ENCODE measurements at regions not wholly inside any gene's neighbourhood (a gene's known extent, or its start where the extent isn't known, plus 50 kb on each side); places are given as distances from the start of the nearest gene placed in this dataset.

DNA sequence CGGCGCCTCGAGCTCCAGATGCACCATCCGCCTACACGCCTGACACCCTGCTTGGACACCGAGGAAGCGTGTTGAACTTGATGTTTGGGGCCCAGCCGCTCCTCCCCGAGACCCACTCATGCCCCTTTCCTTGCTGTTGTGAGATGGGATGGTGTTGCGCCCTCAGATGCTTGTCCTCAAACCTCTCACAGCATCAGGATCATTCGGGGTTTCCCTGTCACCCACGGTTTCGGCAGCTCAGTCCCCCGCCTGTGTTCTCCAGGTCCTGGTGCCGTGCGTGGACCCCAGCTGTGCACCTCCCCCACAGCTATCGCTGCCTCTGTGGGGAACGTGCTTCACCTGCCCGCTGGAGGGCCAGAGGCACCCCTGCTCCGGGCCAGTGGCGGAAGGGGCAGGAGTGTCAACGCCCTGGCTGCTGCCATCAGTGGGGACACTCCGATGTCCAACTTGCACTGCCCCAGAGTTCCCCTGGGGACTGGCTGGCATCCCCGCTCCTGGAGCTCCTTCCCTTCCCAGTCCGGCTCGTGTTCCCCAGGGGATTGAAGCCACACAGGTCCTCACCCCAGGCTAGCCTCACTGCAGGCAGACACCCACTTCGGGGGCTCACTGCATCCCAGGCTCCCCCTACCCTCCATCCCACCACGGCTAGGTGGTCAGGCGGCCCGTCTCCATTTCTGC lies 82.3 kb upstream of the ADRA2C start:
- TF ChIP-seq GATA3 (IDR thresholded peaks at IDR 0.05; ENCODE audit: low read depth, low read length) (no peak), GATA2 (IDR thresholded peaks at IDR 0.05; ENCODE audit: low read depth, low read length) (no peak)

DNA sequence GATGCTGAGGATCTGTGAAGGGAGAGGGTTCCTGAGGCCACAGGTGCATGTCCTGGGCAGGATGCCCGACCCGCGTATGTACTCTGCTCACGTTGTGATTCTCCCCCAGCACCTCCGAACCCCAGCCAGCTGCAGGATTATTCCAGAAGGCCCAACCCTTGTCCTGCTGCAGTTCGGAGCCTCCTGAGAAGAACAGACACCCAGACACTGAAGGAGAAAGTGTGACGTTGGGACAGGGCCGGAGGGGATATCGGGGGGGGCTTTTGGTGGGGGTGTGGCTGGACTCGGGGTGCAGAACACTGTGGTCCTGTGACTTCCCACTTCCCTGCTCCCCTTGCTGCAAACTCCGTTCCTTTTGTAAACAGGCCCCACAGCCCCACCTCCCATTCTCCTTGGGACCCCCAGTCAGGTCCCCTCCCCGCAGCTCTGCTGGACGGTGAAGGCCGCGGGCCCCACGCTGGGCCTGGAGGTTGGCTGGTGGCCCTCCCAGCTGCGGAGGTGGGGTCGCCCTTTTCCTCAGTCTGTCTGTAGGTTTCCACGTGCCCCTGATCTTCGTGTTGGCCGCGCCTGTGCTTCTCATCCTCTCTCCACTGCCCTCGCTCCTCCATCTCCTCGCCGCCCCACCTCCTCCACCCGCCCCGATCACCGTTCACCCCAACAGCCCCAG lies 83.0 kb upstream of the ADRA2C start:
- TF ChIP-seq GATA3 (IDR thresholded peaks at IDR 0.05; ENCODE audit: low read depth, low read length) (no peak), GATA2 (IDR thresholded peaks at IDR 0.05; ENCODE audit: low read depth, low read length) (no peak)

DNA sequence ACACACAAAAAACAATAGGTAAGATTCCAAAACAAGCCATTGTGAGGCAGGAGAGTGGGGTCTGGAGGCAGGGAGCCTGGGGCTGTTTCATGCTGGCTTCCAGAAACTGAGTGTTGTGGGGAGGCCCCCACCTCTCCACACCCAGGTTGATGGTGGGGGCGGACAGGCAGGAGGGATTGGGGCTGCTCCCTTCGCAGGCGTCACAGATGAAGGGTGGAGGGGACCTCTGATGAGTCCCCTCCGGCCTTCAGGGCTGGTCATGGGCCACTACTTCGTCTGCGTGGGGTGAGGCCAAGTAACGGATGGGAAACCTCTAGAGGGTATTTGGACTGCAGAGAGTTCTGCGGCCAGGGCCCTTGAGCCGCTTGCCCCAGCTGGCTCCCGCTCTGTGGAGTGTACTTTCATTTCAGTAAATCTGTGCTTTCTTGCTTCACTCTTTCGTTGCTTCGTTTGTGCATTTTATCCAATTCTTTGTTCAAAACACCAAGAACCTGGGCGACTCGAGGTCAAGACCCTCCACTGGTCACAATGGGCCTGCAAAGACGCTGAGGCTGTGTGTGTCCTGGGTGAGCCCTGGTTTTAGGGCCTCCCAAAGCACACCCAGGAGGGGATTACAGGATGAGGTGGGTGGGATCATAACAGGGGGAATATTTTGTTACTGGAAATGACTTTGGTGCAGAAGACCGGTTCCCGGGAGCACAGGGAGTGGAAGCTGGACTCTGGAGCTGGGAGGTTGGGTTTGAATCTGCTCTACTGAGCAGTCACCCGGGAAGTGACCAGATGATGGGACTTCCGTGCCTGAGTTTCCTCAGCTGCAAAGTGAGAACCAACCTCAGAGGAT lies 83.7 kb upstream of the ADRA2C start:
- TF ChIP-seq GATA3 (IDR thresholded peaks at IDR 0.05; ENCODE audit: low read depth, low read length) (no peak), GATA2 (IDR thresholded peaks at IDR 0.05; ENCODE audit: low read depth, low read length) (no peak)

DNA sequence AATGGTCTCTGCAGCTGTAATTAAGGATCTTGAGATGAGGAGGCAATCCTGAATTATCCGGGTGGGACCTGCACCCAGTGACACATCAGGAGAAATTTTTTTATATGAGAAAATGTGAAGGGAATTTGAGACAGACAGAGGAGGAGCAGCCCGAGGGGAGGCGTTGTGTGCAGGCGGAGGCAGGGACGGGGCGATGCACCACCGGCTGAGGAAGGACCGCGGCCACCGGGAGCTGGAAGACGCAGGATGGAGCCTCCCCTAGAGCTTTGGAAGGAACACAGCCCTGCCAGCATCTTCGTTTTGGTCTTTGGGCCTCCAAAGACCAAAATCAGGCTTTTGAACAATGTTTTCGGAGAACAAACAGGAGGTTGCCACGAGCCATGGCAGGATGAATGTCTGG lies 85.0 kb upstream of the ADRA2C start:
- TF ChIP-seq GATA3 (IDR thresholded peaks at IDR 0.05; ENCODE audit: low read depth, low read length) (no peak), GATA2 (IDR thresholded peaks at IDR 0.05; ENCODE audit: low read depth, low read length) (no peak)

DNA sequence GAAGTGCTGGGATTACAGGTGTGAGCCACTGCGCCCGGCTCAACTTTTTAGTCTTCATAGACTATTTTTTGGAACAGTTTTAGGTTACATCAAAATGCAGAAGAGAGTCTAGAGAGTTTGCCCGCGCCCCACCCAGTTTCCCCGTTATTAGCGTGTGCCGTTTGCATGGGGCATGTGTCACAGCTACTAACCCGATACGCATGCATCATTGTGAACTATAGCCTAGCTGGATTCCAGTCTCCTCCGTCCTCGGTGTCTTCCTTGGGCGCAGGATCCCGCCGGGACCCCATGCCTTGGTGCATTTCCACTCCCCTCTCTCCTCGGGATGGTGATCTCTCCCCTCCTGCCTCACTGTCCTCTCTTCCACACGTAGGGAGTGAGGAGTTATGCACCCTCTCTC lies 85.5 kb upstream of the ADRA2C start:
- TF ChIP-seq GATA2 (IDR thresholded peaks at IDR 0.05; ENCODE audit: low read depth, low read length) (no peak), GATA3 (IDR thresholded peaks at IDR 0.05; ENCODE audit: low read depth, low read length) (no peak)

DNA sequence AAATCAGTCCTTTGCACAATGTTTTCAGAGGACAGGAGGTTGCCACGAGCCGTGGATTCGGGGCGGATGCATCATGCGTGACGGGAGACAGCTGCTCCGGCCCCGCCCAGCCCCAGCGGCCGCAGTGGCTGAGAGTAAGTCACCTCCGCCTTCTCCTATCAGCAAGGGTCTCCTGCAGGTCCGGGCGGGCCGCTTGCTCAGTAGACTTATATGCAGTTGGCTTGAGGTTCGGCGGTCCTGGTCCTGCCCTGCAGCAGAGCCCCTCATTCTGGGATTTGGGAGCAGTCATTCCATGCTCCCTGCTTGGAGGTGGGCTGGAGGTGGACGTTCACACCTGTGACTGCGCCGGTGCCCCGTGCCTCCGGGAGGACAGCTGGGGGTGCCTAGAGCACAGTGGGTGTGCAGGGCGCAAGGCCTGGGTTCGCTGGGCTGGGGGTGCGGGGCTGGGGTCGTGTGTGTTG lies 86.3 kb upstream of the ADRA2C start:
- TF ChIP-seq GATA2 (IDR thresholded peaks at IDR 0.05; ENCODE audit: low read depth, low read length) (no peak), GATA3 (IDR thresholded peaks at IDR 0.05; ENCODE audit: low read depth, low read length) (no peak)

DNA sequence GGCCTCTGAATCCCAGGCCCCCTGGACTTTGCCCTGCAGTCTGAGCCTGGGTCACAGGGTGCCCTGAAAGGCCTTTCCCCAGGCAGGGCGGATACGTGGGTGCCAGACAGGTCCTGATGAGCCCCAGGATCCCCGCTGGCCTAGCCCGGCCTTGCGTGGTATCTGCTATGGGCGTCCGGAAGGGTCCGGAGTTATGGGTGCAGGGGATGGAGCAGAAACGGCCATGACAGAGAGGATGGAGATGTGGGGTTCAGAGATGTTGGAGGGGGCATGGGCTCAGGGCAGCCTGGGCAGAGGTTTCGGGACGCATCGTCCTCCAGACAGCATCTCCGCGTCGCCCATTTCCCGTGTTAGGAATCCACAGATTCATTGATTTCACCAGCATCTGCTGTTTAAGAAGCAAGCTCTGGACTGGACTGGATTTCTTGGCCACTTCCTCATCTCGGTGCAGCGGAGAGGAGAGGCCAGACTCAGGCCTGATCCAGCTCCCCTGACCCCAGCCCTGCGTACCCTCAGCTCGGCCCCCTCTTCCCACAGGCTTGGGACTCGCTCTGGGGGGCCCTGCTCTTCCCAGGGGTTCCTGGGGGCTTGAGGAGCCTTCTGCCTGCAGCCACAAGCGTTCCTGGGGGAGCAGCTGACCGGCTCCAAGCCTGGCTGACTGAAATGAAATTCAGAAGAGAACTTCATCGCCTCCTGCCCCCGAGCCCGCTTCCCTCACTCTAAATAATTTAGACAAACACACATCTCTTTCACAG lies 86.9 kb upstream of the ADRA2C start:
- TF ChIP-seq GATA2 (IDR thresholded peaks at IDR 0.05; ENCODE audit: low read depth, low read length) (no peak), GATA3 (IDR thresholded peaks at IDR 0.05; ENCODE audit: low read depth, low read length) (no peak)

DNA sequence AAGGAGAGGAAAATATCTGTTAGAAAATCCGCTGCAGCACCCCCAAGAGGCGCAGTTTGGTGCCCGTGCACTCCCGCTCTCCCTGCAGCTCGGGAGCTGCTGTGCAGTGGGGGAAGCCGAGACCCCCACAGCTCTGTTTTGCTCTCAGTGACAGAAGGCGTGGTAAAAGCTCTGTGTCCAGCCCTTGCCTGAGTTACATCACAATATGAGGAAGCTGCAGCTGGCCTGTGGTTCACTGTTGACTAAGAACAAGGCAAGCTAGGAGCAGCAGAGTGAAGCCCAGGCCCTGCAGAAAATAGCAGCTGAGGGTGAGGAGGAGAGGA lies 88.5 kb upstream of the ADRA2C start:
- TF ChIP-seq GATA3 (IDR thresholded peaks at IDR 0.05; ENCODE audit: low read depth, low read length) (no peak), GATA2 (IDR thresholded peaks at IDR 0.05; ENCODE audit: low read depth, low read length) (no peak)

DNA sequence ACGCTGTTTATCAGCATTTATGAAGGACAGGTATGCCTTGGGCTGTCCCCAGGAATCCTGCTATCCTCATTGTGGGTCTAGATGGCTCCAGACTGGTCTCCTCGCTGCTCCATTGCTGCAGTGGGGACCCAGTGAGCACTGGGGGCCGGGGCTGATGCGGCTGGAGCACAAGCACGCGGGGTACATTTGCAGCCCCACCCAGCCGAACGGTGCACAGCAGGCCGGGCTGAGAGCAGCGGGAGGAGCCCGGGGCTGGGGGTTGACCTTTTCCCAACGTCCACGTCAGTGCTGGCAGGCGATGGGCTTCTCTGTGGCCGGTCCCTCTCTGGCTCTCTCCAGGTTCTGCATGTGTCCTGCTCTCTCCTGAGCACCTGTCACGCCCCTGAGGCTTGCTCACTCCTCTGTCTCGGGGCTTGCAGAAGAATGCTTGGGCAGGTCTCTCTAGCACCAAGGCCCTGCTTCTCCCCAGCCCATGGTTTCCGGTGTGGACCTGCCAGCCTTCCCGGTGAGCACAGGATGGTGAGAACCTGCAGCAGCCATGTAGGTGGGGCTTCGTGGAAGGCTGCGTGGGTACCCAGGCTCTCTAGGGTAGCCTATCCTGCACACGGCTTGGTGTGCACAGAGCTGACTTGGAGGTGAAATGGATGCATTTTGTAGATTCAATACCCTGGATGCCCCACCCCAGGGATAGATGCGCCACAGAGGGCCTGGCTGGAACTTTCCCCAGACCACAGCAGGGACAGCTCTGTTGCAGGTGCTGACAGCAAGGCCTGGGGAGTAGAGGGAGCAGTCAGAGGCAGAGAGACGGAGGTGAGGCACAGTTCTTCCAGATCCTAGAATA lies 89.1 kb upstream of the ADRA2C start:
- TF ChIP-seq GATA2 (IDR thresholded peaks at IDR 0.05; ENCODE audit: low read depth, low read length) (no peak), GATA3 (IDR thresholded peaks at IDR 0.05; ENCODE audit: low read depth, low read length) (no peak)

DNA sequence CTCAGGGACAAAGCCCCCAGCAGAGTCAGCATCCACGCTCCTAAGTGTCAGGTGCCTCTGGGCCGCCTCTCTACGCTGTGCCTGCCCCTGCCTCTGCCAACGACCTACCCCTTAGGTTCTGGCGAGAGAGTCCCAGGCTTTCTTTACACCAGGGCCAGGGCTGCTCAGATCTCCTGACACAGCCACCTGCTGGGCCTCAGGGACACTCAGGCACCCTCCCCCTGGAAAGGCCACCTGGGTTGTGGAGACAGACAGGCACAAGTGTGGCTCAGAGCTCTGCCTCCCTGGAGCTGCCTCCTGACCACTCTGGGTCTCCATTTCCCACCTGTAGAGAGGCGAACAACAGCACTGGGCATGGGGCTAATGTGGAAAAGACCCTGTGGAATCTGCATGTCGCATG lies 90.0 kb upstream of the ADRA2C start:
- no peak for TF ChIP-seq GATA2 (IDR thresholded peaks at IDR 0.05; ENCODE audit: low read depth, low read length)
- no peak for TF ChIP-seq GATA3 (IDR thresholded peaks at IDR 0.05; ENCODE audit: low read depth, low read length)

DNA sequence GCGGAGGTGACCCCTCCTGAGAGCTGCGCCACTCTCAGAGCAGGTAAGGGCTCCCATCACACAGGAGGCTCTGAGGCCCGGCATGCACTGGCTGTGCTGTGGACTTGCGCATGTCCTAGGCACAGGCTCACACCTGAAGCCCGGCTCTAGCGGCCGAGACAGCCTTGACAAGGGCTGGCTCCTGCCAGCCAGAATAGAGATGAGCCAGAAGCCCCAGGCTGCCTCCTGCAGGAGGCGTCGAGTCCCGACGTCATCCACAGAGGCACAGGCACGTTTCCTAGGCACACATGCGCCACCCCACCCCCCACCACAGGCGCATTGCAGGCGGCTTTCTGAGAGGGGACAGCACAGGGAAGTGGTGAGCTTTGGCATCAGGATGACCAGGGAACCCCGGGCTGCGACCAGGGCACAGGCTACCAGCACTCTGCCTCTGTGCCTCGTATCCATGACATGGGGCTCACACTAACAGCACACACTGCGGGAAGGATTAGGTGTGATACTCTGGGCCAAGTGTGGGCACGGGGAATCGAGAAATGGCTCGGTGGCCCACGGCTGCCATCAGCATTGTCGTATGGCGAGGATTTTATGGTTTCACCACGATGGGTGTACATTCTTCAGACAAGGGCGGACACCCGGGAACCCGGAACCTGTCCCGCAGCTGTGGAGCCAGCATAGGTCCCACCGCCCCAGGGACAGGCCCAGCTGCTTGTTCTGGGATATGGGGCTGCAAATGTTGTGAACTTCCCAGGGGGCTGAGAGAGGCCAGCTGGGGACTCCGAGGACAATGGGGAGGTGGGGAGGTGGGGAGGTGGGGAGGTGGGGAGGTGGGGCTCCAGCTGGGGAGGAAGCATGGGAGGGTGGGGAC lies 90.7 kb upstream of the ADRA2C start:
- no peak for TF ChIP-seq GATA3 (IDR thresholded peaks at IDR 0.05; ENCODE audit: low read depth, low read length)
- no peak for TF ChIP-seq GATA2 (IDR thresholded peaks at IDR 0.05; ENCODE audit: low read depth, low read length)

DNA sequence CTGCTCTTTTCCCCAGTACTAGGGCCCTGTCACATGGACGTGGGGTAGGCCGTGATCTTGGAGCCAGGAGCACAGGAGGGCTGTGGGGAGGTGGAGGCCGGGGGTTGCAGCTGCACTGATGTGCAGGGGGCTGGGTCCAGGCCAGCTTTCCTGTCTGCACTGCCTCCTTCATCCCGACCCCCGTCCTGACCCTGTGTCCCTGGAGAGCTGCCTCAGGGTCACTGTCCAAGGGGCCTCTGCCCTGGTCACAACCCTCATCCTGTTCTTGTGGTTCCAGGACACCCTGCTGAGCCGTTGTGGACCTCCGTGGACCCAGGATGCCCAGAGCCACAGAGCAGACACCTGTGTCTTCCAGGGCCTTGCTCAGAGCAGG lies 91.7 kb upstream of the ADRA2C start:
- TF ChIP-seq GATA2 (IDR thresholded peaks at IDR 0.05; ENCODE audit: low read depth, low read length) (no peak), GATA3 (IDR thresholded peaks at IDR 0.05; ENCODE audit: low read depth, low read length) (no peak)

All from SH-SY5Y (cell line).